Medulla oblongata (tissue), 1 donor: ENCODE measurements at regions not wholly inside any gene's neighbourhood (a gene's known extent, or its start where the extent isn't known, plus 50 kb on each side); places are given as distances from the start of the nearest gene placed in this dataset.

ENCODE experiments used
- DNase-seq: peaks from one replicate; pipeline ENCODE4 v3.0.0-alpha.2; 2015; ENCODE audit errors: extremely low spot score

DNA sequence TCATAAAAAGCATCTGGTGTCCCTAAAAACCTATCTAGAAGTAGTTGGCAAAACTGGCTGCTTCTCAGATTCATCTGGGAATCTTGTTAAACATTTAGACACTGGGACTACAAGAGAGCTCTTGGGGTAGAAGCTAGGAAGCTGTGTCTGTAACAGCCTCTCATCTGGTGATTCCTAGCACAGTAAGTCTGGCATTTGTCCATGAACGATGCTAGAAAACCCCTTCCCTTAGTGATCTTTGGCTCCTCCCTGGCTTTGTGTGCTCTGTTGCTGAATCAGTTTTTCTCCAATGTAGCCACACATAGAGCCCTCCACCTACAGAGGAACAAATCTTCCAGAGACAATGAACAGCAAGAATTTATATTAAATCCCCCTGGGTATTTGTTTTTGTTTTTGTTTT lies 951.7 kb upstream of the LCORL start:
- DNase-seq: no peak

DNA sequence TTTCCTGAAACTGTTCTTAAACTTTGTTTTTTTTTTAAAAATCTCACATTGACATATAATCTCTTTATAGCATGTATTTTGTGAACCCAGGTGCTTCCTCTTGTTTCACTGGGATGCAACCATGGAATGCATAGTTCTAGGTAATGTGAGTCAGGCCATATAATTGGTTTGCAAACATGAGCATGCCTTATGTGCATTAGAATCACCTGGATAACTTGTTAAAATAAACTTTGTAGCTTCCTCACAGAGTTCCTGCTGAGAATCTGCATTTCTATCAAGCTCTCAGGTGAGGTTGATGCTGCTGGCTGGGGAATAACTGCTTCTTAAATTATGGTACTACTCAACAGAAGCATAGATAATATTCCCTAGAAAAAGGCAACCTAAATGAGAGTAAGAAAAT lies 940.3 kb upstream of the LCORL start:
- DNase-seq: no peak

DNA sequence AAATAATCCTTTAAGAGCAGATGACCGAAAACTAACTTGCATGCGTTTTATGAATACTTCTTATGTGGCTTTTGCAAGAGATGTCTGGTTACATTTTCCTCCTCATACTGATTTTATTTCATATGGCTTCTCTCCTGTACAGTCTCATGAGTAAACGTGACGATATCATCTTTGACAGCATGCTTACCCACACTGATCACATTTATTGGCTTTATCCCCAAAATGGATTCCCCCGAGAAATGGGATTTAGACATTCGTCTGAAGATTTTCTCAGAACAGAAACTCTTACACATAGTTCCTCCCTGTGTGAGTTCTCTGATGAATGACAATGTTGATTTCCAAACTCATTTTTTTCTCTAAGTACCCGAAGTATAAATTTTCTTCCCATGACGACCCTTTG lies 939.7 kb upstream of the LCORL start:
- DNase-seq: no peak

DNA sequence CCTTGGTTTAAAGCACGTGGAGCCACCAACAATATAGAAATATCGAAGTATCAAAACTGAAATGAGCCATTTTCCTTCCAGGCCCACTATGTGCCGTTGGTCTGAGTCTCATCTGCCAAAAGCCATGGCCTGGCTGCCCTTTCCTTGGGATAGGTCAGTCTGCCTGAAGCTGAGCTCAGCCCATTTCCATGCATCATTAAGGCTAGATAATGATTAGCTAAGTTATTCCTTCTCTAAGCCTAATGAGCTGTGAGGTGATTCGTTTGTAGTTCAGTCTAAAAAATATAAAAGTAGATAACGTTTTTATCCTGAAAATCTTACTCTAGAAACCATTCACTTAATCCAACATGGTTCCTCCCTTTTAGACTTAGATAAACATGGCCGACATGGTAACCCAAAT lies 936.2 kb upstream of the LCORL start:
- no peak for DNase-seq

DNA sequence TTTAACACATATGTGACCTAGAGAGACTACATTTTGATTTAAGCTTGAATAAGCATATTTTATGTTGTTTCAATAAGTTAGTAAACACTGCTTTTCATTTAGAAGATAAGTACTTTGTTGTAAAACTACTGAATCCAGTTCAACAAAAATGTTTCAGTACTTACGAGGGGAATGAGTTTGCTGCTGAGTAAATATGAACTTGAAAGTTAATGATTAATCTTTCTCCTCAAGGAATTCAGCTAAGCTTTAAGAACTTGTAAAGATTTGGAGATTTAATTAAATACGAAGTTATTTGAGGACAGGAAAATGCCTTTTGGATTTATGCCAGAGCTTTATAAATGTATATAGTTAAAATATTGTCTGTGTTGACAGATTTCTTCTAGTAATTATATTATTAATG lies 933.0 kb upstream of the LCORL start:
- no peak for DNase-seq

DNA sequence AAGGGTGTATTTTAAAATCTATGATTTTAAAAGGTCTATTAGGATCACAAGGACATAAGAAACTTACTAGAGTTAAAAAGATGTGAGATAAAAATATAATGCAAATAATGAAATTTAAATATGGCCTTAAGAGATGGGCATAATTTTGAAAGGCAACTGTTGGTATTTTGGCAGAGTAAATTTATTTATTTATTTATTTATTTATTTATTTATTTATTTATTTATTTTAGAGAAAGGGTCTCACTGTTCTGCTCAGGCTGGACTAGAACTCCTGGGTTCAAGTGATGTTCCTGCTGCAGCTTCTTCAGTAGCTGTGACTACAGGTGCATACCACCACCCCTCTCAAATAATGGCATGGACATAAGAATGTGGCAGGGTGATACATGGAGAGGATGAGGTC lies 932.1 kb upstream of the LCORL start:
- no peak for DNase-seq

DNA sequence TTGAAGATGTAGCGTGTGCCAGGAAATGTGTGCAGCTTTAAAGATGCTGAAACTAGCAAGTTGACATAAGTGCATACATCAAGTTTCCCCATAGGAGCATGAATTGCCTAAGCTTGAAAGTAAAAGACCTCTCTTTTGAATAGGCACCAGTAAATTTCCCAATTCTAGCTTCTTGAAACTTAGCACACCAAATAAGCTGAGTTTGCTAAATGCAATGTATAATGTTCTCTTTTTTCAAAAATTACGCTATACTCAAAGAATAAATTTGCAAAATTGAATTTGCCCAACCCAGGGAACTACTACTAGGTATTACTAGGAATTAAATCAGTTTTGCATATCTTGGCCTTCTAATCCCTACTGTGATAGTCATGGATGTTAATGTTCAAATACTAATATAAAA lies 923.9 kb upstream of the LCORL start:
- no peak for DNase-seq

DNA sequence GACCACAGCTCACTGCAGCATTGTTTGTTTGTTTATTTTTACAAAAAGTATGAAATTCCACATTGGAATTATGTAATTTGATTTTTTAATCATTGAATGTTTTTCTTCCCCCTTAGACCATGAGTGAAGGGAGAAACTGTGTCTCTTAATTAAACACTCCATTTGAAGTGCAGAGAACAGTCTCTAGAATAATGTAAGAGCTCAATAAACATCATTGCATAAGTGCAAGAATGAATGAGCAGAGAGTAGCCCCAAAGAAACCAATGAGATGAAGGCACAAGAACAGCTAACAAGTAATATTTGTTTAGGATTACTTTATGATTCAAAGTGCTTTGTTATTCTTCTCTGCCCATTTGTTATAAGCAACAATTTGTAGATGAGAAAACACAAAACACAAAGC lies 921.3 kb upstream of the LCORL start:
- no peak for DNase-seq

DNA sequence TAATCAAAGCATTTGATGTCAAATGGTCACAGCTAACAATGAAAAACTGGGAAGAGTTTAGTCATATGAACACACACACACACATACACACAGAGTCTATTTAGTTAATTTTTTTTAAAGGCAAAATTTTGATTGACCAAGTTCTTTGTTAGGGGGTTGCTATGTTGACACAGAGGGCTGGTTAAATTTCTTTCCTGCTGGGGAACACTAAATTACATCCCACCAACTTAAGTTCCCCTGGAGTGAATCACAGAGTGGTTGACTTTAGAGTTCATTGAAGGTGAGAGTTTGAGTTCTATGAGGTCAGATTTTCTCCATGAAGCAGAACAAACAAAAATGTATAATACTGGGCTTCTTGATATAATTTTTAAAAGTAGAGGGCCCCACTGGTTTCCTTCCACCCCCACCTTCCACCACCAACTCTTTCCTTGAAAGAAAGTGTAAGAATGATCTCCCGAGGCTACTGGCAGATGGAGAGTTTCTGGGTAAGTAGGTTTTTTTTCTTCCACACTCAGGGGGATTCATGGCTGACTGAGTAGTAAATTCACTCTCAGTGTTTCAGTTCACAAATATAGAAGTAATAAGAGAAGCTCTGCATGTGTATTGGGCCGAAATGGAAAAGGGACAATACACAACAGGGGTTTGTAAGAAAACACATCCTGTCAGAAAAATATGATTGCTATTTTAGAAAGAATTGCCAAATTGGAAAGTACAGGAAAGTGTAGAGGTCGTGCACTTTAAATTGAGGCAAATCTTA lies 917.0 kb upstream of the LCORL start:
- no peak for DNase-seq

DNA sequence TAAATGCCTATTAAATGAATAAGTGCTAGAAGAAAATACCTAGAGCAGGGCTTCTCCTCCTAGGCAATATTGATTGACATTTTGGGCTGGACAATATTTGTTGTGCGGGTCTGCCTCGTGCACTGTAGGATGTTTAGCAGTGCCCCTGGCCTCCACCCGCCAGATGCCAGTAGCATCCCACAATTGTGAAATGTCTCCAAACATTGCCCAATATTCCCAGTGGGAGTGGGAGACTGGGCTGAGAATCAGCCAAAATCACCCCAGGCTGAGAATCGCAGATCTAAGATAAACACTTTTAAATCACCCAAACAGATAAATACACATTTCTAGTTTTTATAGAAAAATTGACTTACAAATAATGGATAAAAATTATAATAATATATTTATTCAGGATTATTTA lies 916.2 kb upstream of the LCORL start:
- DNase-seq: no peak

DNA sequence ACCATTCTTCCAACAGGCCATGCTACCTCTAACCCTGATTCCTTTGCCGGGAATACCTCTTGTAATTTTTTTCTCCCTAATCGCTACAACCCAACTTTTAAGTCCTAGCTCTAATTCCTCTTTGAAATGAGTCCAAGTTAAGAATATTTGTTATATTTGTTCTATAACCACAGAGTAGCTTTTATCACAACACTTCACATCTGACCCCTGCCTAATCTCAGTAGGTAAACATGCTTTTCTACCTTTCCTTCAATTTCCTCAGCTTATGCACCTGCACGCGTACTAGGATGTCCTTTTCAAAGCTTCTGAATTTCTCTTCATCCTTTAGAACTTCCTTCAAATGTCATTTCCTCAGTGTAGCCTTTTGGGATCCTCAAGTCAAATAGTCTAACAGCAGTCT lies 915.5 kb upstream of the LCORL start:
- DNase-seq: no peak

DNA sequence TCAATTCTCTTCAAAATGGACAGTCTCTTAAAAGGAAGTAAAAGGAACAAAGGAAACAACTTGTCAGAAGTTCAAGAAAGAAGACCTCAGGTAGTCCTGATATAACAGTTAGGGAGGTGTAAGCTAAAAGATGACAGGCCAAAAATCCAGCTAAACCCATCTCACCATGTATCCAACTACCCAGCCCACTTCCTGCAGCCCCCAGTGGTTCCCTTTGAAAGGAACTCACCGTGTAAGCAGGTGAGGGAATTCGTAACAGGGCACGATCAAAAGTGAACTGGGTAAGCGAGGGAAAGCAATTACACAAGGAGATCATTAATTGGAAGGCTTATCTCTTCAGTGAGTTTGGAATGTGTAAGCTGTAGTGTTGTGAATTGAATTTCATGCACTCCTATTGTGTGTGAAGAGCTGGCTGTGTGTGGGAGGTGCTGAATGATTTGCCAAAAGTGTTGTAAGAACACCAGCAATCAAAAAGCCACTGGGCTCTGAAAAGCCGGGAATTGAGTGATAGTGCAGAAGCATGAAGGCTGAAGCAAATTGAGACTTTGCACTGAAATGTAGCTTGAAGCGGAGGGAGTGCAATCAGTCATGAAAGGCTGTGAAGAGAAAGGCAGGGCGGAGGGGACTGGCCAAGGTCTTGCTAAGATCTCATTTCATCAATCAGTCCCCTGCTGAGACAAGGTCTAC lies 914.2 kb upstream of the LCORL start:
- DNase-seq: no peak

DNA sequence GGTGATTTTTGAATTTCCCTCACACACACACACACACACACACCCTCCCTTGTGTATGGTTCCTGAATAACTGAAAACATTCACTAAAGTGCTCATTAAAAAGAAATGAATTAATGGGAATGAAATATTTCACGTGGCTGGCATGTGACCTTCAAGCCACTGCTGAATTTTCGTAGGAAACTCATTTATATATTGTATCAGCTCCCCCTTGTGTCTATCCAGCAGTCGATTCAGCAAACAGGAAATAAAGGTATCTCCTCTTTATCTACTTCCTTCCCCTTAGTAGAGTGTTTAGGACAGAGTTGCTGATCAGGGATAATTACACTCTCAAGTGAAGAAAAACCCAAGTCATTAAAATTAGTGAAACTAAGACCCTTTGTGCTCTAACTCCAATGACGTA lies 912.6 kb upstream of the LCORL start:
- no peak for DNase-seq

DNA sequence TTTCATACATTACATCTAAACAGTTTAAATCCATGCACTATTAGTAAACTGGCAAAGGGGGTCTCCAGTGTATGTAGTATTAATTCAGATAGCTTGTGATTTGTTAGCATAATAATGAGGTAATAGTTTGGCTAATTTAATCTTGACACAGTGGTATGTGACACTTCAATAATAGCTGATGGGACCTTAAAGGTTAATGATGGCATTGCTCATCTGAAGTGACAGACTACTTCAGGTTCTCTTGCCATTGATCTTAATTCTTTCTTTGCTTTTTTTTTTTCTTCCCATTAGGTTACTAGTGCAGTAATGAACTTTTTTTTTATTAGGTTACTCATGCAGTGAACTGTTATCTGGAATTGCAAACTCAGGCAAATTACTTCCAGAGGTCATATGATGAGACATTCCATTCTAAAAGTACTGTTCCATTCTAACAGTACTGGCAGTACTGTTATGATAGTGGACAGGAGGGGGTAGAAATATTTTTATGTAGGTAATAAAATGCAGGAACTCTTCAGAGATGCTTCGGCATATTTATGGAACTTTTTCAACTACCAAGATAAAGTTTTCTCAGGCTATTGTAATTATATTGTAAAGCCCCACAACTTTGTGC lies 911.3 kb upstream of the LCORL start:
- no peak for DNase-seq

DNA sequence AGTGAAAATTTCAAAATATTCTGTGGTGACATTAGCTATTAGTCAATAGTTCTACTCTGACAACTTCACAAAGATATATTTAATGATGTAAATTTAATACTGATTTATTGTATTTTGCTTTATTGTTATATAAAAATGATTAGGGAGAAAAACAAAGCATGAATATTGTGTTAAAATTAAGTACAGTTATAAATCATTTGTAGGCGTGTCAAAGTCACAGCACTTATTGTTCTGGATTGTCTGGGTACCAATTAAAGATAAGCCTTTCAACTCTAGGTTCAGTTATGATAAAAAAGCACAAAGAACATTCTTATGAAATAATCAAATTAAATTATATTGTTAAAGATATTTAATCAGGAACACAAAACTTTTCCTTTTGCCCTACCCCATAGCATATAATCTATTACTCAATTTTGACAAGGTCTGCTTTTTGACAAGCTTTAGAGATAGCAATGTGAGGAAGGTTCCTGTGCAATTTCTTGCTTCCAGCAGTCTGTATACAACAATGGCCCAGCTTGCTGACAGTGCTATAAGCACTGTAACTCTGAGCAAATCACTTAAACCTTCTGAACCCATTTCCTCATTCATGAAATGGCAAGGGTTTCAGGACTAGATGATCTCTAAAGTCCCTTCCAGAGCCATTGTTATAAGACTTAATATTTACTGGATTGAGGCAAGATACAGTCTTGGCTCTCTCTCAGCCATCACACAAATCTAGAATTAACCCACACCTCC lies 910.3 kb upstream of the LCORL start:
- no peak for DNase-seq

DNA sequence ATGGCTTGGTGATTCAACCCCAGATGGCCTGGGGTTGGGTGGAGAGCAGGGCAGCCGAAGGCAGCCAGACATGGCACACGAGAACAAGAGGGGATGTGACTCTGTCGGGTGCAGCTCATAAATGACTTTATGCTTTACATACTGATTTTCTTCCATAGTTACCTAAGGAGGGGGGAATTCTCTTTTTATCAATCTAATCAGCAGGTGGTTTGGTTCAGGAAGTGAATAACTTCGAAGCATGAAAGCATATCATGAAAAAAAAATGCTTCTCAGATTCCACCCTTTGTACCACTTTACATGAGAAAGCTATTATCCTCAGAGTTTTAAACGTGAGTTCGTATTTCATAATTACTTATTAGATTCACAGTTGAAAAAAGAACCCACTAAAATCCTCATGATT lies 908.9 kb upstream of the LCORL start:
- no peak for DNase-seq

DNA sequence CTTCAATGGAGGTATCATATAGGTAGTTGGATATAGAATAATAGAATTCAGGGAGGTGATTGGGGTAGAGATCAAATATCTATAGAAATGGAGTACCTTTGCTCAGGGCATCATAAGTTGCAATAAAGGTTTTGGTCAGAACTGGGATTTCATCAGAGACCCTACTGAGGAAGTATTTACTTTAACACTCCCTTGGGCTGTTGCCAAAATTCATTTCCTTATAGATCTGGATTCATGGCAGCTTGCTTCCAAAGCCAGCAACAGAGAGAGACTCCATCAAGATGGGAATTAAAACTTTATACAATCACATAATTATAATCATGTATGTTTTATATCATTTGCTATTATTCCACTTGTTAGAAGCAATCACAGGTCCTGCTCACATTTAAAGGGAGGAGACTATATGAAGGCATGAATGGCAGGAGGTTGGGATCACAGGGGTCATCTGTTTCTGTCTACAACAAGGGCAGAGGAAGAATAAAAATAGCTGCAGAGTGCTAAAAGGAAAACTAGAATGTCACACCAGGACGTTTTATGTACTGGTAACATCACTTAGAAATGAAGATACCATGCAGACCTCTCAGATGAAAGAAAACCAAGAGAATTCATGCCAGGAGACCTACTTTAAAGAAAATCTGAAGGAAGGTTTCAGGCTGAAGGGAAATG lies 902.1 kb upstream of the LCORL start:
- DNase-seq: no peak

DNA sequence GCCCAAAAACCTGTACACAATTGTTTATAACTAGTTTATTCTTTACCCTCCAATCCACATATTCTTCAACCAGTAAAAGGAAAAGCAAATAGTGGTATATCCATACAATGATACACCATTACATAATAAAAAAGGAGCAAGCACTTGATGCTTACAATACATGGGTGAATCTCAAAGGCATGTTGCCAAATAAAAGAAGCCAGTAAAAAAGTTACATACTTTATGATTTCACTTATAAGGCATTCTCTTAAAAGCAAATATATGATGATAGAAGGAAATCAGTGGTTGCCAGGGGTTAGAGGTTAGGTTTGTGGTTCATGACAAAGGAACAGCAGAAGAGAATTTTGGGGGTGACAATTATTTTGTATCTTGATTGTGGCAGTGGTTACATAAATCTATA lies 896.1 kb upstream of the LCORL start:
- DNase-seq: no peak

DNA sequence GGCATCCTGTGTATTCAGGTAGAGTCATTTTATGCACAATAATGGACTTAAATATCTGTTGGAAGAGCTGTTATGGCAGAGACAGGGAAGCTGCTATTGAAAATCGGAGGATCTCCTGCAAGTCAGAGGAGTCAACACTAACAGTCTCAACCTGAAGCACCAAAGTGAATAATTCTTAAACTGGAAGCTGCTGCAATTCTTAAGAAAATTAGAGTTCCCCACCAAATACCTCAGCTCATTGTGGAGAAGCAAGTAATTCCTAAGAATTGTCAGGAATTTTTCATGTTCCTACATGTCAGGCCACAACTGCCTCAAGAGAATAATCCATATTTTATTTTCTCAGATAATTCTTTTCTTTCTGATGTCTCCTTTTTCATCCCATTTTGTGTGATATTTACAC lies 892.6 kb upstream of the LCORL start:
- no peak for DNase-seq

DNA sequence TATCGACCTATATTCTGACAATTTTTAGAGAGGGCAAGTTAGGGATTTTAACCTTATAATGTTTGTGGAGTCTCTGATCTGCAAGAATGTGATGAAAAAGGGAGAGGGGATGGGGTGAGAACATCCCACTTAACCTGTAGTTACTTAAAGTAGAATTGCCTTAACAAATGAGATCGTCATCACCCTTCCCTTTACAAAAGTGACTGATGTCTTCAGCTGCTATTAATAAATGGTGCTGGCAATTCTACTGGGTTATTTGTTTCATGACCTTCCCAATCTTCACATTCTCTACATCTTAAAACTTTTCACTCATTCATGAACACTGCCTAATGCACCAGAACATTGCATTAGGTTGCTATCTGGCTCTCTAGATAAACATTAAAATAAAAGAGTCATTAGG lies 873.4 kb upstream of the LCORL start:
- DNase-seq: no peak

DNA sequence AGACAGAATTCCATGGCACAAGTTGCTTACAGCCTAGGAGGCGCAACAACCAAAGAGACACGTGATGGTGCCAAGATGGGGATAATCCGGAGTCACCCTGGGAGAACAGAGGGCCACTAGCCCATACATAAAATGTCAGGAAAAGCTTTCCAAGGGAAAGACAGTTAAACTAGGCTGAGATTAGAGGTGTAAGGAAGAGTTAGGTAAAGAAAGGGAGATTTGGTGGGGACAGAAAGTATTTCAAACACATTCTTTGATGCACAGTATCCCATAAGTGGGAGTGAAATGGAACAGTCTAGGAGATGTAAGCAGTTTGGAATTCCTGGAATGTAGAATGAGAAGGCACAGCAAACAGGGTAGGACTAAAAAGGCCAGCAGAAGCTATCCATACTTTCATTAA lies 860.9 kb upstream of the LCORL start:
- DNase-seq: no peak

DNA sequence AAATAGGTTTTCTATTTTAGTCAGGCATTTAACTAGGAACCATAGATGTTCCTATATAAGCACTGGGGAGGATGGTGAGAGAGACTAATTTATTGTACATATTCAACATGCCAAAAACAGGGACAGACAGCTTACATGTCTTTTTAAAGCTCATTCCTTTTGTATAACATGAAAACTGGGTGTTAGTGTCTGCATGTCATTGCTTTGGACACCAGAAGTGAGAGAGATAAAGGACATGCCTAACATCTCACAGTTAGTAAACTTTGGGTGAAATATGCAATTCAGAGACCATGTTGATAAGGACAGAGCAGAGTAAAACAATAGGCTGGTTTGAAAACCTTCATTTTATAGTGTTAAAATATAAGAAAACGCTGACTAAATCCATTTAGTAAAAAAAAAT lies 860.0 kb upstream of the LCORL start:
- no peak for DNase-seq
